DMS79 (cell line): ENCODE measurements at regions not wholly inside any gene's neighbourhood (a gene's known extent, or its start where the extent isn't known, plus 50 kb on each side); places are given as distances from the start of the nearest gene placed in this dataset.
"Not testable (repeated sequence)": the region's sequence is repeated elsewhere in the genome, so short reads cannot be mapped to it uniquely, and the experiment has no call there.

ENCODE experiments used
- DNase-seq: peaks from one replicate; lab custom pipeline; 2025; lab: John Stamatoyannopoulos, UW

DNA sequence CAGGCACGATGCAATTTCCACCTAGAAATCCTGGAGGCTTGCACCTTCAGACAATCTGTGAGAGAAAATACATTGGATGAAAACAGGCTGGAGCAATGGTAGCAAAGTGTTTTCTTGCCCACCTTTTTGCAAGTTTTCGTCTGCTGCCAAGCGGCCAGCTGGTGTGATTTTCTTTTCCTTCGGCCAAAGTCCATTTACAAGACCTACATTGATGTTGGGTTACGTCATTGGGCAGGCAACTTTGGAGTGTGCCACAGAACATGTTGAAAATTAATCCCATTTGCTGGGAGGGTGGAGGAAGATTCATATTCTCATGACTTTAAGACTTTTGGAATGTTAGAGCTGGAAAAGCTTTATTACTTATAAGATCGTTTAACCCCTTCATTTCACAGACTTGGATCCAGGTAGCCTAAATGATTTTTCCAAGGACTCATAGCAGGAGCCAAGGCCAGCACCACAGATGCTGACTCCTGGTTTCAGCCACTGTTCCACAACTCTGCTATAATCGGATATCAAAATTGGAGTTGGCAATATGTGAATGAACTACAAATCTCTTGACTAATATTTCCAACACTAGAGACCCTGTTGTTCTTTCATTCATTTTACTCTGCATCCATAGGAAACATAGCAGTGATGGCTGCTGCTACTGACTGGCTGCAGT lies 352.1 kb downstream of the RND3 start:
- no peak for DNase-seq

DNA sequence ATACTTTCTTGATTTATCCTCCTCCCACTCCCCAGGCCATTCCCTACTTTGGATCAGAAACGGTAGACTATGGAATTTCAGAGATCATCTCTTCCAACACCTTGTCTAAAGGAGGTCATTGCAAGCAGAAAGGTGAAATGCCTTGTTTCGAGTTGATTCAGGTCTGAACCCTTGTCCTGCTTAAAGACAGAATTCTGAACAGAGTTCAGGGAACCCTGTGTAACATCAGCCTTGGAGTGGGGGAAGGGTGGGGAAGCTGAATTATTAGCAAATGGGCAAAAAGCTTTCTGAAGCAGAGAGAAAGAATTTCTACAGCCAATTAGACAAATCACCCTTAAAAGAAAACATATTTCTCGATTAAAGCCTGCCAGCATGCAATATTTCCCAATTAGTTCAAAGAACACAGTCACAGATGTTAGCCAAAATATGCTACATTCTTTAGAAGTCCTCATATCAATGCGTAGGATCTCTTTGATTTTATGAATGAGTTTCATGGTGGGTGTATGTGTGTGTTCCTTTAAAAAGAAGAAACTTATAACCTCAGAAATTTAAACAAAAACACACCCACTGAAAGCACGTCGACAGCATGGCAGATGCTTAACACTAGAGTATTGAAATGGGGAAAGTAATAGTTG lies 353.1 kb downstream of the RND3 start:
- no peak for DNase-seq

DNA sequence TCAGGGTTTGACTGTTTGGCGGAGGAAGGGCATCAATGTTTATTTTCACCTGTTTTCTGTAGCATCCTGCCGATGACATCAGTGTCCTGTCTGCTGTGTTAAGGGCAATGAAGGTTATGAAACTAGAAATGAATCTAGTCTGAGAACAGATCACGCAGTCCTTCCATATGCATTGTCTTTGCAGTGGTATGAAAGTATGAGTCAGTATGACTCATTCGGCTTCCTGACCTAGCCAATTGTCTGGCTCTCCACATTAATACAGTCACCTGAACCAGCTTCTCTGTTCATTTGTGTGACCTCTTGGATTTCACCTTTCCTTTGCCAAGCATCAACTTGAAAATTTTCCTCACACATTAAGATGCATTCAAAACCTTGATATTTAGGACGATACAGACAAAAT lies 353.8 kb downstream of the RND3 start:
- DNase-seq: no peak

DNA sequence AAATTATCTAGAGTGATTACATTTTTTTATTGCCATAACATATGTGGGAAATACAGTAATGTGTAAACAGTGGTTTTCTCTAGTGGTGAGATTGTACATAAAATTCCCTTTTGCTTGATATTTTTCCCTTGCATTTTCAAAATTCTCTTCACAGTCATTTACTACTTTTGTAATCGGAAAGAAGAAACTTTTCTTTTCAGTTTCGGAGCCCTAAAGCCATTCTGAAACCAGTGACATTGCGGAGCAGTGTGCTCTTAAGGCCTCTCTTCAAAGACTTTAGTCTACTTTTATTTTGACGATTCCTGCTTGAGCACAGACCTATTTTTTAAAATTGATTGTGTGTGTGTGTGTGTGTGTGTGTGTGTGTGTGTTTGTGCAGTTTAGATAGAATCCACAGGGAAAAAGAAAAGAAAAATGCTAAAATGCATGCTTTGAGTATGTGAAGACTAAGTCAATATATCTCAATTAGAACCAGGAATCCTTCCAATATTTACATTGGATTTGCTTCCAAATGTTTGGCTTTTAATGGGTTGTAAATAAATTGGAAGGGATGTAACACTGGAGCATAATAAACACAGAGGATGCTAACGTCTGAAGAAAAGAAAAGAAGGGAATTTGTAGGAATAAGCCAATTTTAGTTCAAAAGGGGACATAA lies 357.4 kb downstream of the RND3 start:
- no peak for DNase-seq

DNA sequence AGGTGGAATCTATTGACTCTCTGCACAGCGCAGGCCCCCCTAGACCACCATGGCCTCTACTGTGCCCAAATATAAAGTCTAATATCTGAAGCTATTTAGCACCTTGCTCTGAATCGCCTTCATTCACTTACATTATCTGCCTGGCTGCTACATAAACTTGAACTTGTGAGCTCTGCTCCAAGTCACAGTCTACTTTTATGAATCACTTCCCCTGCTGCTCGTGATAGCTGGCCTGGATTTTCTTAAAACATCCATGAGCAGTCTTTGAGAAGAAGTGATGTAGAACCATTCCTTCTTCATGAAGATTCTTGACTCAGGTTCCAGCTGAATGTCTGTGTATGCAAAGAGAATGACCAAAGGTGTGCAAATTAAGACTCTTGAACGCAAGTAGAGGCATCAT lies 359.5 kb downstream of the RND3 start:
- no peak for DNase-seq

DNA sequence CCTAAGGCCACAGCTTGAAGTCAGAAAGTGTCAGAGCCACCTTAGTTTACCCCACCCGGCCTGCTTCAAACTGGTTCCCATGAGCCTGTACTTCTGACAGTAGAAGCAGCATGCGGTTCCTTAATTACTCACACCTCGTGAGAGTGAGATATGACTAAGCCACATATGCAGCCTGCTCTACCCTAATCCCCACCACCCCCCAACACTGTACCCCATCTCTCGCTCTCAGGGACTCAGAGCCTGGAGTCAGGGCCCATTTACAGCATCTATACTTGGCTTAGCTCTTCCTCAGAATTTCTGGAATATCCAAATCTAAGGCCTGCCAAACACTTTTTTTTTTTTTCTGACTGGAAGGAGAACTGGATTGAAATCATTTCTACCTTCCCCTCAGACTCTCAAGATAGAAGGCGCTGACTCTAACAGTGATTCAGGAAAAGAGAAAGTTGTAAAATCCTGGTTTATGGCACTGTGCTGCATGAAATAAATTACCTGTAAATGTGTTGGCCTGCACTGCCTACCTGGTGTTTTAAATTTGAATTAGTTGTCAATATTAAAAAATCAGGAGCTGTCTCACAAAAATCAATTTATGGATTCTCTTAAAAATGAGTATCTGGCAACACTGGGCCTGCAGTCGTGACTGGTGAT lies 360.0 kb downstream of the RND3 start:
- DNase-seq: no peak

DNA sequence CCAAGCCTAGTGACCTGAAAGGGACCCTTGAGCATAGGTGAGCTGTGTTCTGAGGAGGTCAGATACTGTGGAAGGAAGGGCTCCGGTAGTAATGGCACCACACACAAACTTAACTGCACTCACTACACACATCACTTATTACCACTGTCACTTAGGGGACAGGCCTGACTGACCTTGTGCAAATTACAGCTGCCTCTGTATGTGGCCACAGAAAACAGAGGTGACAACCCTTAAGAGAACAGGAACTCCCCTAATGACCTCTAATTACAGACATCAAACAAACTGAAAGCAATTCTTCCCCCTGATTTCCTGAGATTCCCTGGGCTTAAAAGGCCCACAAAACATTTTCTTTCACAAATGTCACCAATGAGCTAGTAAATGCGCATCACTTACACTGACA lies 360.6 kb downstream of the RND3 start:
- DNase-seq: no peak

DNA sequence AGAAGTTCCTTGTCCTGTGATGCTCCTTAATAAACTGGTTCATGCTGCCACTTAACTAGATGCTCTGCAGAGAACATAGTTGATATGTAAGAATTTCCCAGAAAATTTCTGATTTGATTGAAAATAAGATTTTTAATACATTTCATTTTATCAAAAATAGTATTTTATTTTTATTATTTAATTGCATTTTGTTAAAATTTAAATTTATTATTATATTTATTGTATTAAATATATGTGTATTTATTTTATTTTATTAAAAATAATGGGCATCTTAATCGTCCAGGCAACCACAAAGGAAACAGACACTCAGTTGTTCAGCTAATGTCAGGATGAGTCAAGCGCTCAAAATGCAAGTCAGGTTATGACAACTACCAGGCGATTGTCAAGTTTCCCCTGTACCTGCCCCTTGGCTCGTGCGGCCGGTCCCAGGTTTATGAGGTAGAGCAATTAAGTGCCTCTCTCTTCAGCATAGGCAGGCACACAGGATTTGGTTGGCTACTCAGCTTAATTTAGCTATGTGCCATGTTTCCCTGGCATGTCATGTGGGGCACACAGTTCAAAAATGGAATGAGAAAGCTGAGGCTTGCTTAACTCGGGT lies 361.2 kb downstream of the RND3 start:
- no peak for DNase-seq

DNA sequence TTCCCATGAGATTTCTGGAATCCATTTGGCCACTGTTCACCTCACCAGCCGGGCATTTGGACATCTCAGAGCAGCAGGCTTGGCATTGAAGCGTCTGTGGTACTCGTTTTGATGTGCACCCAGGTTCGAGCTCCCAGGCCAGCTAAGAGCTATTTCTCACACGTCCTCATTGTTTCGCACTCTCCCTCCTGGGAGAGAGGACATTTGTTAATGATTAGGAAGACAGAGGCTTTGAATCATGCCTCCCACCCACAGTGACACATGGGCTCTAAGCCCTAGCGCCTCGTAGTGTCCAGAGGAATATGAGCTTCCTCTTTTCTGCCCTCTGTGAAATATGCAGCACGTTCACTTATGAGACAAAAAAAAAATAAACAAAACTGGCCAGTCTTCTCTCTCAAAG lies 361.8 kb downstream of the RND3 start:
- DNase-seq: no peak

DNA sequence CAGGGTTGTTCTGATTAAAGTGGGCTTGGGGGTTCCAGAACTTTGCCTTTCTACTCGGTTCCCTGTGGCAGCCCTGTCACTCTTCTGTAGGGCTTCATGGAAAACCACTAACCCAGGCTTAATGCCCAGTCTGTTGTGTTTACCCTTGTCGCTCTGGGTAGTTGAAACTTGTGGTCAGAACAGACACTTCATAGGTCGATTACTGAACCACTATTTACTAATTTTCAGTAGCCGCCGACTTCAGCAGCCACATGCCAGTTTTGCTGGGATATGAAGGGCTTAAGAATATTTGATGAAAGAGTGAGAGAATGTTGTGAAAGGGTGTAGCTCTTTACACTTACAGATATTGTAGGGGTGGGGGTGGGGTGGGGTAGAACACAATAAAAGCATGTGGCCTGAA lies 362.3 kb downstream of the RND3 start:
- no peak for DNase-seq

DNA sequence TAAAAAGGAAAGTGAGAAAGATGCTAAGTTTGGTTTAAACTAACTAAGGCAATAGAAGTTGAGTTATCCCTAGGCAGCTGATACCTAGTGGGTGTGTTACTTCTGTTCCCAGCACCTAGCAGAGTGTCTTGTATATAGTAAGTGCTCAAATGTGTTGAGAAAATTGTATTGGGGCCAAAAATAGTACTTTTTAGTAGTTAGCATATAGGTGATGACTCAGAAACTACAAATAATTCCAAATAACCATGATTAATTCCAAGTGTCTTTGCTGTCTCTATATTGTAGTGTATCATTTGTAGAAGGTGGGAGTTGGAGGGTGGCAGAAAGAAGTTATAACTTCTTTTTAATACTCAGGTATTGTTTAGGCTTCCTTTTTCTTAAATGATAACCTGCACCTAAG lies 362.7 kb downstream of the RND3 start:
- no peak for DNase-seq

DNA sequence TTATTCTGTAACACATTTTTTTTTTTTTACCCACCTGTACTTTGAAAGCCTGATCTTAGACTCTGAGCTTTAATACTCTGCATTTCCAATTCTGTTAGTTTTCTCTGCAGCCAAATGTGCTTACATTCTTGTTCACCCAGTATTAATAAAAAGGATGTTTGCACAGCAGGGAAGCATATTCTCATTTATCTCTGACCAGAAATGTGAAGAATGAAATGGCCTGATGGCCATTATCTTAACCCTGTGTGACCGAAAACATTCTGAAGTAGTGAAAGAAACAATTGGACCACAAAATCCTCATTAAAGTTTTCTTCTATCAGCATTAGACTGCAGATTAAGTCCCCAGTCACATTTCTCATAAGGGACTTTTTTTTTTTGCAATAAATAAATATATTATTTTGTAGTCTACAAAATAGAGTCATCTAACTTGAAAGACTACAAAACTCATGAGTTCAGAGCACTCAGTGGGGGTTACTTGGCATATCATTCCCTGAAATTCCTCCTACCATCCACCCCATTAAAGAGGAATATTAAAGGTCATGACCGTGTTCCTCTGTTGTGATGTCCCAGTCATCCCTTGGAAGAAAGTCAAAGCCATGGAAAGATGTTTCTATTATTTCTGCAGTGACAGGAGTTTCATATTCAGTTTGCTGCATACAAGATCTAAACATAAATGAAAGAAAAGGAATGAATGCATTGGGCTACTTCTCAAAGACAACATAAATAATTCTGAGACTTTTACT lies 364.4 kb downstream of the RND3 start:
- no peak for DNase-seq

DNA sequence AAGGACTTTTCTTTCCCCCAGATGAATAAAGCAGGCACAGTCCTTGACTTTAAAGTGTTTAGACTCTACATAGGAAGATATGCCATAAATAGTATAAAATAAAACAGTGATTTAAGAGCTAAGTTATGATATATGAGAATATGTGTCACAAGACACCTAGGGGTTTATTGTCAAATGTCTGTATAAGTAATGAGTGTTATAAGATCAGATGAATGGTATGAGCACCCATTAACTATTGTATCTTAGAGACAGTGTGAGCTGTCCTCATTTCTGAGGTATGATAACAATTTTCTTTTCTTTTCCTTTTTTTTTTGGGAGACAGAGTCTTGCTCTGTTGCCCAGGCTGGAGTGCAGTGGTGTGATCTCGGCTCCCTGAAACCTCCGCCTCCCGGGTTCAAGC lies 365.3 kb downstream of the RND3 start:
- DNase-seq: no peak

DNA sequence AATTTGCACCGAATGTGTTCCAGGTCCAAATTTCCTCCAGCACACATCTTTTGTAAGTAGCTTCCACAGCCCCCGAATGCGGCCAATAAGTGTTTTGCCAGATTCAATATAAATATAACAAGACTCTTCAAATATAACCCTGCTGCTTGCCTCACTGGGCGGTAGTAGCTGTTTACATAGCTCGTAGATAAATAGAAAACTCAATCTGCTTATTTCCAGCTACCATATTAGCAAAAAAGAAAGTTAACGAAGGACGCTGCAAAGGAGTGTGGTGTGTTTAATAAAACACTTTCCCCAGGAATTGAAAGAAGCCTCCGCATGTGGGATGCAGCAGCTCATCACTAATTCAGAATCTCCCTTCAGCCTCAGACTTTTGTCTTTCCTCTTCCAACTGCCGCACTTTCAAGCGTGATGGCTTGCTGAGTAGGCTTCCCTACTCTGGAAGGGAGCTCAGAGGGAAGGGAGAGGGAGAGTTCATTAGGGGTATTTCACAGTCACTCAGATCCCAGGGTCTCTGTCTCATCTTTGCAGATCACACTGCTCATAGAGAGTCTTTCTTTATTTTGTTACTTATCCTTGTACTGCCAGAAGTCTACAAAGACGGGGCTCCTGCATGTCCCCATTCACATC lies 367.0 kb downstream of the RND3 start:
- no peak for DNase-seq

DNA sequence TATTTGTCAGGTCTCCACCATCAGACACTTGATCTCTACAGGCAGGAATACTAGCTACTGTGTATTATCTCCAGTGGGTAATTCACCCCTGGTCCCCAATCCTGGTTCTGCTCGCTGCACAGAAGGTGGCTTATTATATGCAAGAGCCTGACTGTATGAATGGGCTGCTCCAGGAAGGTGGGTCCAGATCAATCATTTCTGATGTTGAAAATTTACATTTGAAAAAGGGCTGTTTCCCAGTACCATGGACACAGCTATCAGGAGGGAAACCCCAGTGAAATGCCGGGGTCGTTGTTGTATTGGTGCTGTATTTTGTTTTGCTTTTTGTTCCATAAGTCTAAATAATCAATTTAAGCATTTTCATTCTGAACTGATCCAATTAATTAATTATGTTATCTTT lies 367.6 kb downstream of the RND3 start:
- DNase-seq: no peak

DNA sequence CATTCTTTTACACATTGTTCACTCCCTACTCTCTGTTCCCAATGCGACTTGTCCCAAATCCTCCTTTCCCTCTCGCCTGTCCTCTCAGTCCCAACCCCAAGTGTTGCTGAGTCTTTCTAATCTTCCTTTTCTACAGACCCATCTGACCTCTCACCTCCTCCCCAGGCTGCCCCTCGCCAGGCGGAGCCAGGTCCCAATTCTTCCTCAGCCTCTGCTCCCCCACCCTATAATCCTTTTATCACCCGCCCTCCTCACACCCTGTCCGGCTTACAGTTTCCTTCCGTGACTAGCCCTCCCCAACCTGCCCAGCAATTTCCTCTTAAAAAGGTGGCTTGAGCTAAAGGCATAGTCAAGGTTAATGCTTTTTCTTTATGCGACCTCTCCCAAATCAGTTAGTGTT lies 373.4 kb downstream of the RND3 start:
- not testable (repeated sequence) for DNase-seq

DNA sequence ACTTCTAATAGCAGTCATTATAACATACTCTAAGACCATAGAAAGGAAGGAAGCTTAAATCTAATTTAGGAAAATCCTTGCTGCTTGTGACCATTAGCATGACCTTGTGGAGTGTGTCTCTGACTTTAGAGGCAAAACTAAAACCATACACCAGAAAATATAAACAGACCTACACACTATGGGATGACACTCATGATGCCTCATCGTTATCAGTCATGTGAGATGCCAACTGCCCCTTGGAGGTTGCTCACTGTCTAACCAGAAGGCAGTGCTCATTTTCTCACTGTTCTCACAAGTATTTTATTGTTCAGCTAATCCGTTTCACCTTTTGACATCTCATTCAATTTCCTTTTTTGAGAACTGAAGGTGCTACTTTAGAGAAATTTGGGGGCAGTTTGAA lies 376.9 kb downstream of the RND3 start:
- DNase-seq: no peak

DNA sequence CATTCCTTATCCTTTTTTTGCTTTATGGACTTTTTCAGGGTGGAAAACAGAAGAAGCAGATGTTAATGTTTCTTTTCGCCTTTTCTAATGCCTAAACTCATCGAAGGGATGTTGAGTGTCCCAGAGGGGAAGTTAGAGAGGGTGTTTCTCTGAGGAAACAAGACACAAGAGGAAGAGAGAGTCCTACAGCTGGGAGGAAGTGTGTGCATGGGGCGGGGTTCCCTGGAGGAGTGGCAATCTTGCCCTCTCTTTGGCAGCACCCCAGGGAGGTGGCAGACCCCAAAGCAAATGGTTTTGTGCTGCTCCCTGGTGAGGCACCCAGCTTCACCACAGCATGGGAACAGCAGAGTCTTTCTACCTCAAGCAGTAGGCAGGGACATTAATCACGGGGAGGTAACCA lies 377.6 kb downstream of the RND3 start:
- no peak for DNase-seq

DNA sequence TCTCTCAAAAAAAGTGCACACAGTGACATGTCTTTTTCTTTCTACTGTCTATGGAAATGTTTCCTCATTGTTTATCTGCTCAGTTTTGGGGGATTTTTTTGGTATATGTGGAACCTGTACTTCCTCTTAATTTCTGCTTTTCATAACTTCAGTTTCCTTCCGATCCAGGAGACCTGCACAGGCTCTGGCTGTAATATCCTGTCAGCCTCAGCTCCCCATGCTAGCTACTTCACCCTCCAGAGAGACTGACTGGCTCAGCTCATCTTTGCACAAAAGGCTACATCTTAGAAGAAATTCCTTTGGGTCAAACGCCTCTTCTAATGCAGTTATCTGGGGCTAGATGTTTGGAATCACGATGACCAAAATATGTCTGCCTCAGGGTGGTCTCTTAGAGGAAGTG lies 378.4 kb downstream of the RND3 start:
- no peak for DNase-seq

DNA sequence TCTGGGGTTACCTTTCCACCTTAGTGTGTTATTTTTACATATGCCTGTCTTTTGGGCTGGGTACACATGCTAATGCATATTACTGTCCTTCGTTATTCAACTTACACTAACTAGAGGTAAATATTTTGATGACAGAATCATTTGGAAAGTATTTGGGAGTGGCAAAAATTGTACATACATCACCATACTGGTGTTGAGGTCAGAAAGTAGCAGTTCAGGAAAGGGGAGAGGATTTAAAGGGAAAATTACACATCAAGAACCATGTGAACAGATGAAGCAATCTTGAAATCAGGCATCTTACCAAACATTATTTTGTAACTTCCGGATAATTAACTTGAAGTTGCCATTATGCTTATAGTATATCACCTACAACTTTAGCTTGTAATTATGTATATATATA lies 379.7 kb downstream of the RND3 start:
- no peak for DNase-seq

DNA sequence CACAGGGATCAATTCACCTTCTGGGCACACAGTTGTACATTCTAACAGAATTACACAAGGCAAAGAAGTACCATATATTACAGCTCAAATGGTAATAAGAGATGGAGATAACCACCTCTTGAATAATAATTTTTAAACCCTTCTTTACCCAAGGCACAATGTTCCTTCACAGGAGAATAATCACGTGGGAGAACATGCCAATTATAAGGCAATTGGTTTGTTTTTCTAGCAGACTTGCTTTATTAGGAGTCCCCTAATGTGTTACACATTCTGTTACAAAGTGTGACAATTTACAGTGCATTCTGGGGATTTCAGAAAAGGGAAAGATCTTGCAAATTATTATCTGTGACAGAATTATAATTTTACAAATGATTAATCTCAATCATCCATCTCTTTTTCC lies 380.3 kb downstream of the RND3 start:
- DNase-seq: no peak

DNA sequence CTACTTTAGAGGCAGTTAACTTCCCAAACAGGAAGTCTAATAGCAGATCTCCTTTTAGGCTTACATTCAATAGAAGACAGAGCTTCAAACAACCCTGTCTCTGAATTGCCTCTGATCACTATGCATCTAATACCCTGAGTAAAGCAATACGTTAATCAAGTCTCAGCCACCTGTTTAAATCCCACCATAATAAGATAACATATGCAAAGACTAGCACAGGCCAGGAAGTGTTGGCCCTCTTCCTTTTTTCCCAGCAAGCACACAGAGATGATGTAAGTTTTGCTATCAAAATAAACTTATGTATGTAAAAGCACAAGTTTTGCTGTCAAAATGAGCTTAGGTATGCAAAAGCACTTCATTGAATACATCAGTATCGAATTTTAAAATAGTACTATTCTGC lies 385.5 kb downstream of the RND3 start:
- no peak for DNase-seq
